Karpas-422 (cell line): ENCODE measurements at regions not wholly inside any gene's neighbourhood (a gene's known extent, or its start where the extent isn't known, plus 50 kb on each side); places are given as distances from the start of the nearest gene placed in this dataset.

ENCODE experiments used
- DNase-seq: peaks from one replicate; pipeline ENCODE4 v3.0.0-alpha.2; 2015
- H2AFZ ChIP-seq: fragments of 200-600 bp; sonication (generic); 2 replicates; pipeline ENCODE4 v1.6.1; 2014; ENCODE audit warnings: antibody characterized with exemption, low read length, mixed read lengths
- H3K27ac ChIP-seq: fragments of 200-600 bp; sonication (generic); 2 replicates; pipeline ENCODE4 v1.5.1; 2014; ENCODE audit warnings: mild to moderate bottlenecking, low read length, moderate library complexity
- H3K27me3 ChIP-seq: fragments of 200-600 bp; sonication (generic); 2 replicates; pipeline ENCODE4 v1.6.1; 2014; ENCODE audit warnings: low read length, mixed read lengths
- H3K36me3 ChIP-seq: fragments of 200-600 bp; sonication (generic); 2 replicates; pipeline ENCODE4 v1.6.1; 2014; ENCODE audit warnings: low read length, mixed read lengths; ENCODE audit not compliant: insufficient read depth
- H3K4me1 ChIP-seq: fragments of 200-600 bp; sonication (generic); 2 replicates; pipeline ENCODE4 v1.6.1; 2014; ENCODE audit warnings: mild to moderate bottlenecking, low read length, mixed read lengths
- H3K4me2 ChIP-seq: fragments of 200-600 bp; sonication (generic); 2 replicates; pipeline ENCODE4 v1.6.1; 2014; ENCODE audit warnings: low read length, low read depth, mild to moderate bottlenecking; ENCODE audit not compliant: poor library complexity, severe bottlenecking
- H3K4me3 ChIP-seq: fragments of 200-600 bp; sonication (generic); 2 replicates; pipeline ENCODE4 v1.5.1; 2014; ENCODE audit warnings: mild to moderate bottlenecking, antibody characterized with exemption, low read length, mixed read lengths
- H3K79me2 ChIP-seq: fragments of 200-600 bp; sonication (generic); 2 replicates; pipeline ENCODE4 v1.6.1; 2014; ENCODE audit warnings: mild to moderate bottlenecking, low read length, mixed read lengths
- H3K9ac ChIP-seq: fragments of 200-600 bp; sonication (generic); 2 replicates; pipeline ENCODE4 v1.6.0; 2014; ENCODE audit warnings: low read length
- H3K9me2 ChIP-seq: fragments of 200-600 bp; sonication (generic), shearing (Covaris generic); replicated peaks from 2 replicates; pipeline ENCODE4 v1.6.0; 2014; ENCODE audit warnings: mild to moderate bottlenecking, low read length, moderate library complexity; ENCODE audit not compliant: insufficient read depth
- H3K9me3 ChIP-seq: fragments of 300-700, 200-600 bp; sonication (generic); 2 replicates; pipeline ENCODE4 v1.6.1; 2014; ENCODE audit warnings: low read length, mixed read lengths
- H4K20me1 ChIP-seq: fragments of 200-600 bp; sonication (generic); 2 replicates; pipeline ENCODE4 v1.6.1; 2014; ENCODE audit warnings: mild to moderate bottlenecking, antibody characterized with exemption, low read length, low read depth; ENCODE audit not compliant: insufficient read depth

GRCh38 chr5:56449071-56449640, 216.0 kb upstream of the ANKRD55 start:
- Histone ChIP-seq H3K9ac (no peak overlapping the region), H3K4me2 (no peak overlapping the region), H2AFZ (no peak overlapping the region), H3K27me3 (no peaks in the 10 kb centered on the region), H3K4me1 (peaks cover 40% of the 10 kb centered on the region), H3K9me3 (no peaks in the 10 kb centered on the region), H4K20me1 (no peaks in the 10 kb centered on the region), H3K79me2 (no peaks in the 10 kb centered on the region), H3K4me3 (no peak overlapping the region), H3K36me3 (no peaks in the 10 kb centered on the region), H3K9me2 (no peaks in the 10 kb centered on the region), H3K27ac (no peak overlapping the region)
- no peak for DNase-seq

- Histone ChIP-seq H3K27me3 (no peaks in the 10 kb centered on the region), H3K4me2 (peak overlapping the region; percentile 16), H3K4me1 (peaks cover 40% of the 10 kb centered on the region), H3K9me3 (no peaks in the 10 kb centered on the region), H3K27ac (no peak overlapping the region), H3K9me2 (no peaks in the 10 kb centered on the region), H3K36me3 (no peaks in the 10 kb centered on the region), H2AFZ (no peak overlapping the region), H4K20me1 (no peaks in the 10 kb centered on the region), H3K9ac (no peak overlapping the region), H3K79me2 (no peaks in the 10 kb centered on the region), H3K4me3 (no peak overlapping the region)
- no peak for DNase-seq
Measured at GRCh38 chr5:56447656-56448055, 214.5 kb upstream of the ANKRD55 start.

- H2AFZ ChIP-seq, result no peak overlapping the region
- no peak overlapping the region for H3K4me2 ChIP-seq
- peaks cover 40% of the 10 kb centered on the region for H3K4me1 ChIP-seq
- no peak overlapping the region for H3K27ac ChIP-seq
- no peak overlapping the region for H3K9ac ChIP-seq
- H3K9me2 ChIP-seq, result no peaks in the 10 kb centered on the region
- H3K27me3 ChIP-seq, result no peaks in the 10 kb centered on the region
- H4K20me1 ChIP-seq, result no peaks in the 10 kb centered on the region
- DNase-seq, result no peak
- H3K9me3 ChIP-seq, result no peaks in the 10 kb centered on the region
- no peaks in the 10 kb centered on the region for H3K79me2 ChIP-seq
- no peak overlapping the region for H3K4me3 ChIP-seq
- no peaks in the 10 kb centered on the region for H3K36me3 ChIP-seq
Measured at GRCh38 chr5:56447232-56447631, 214.1 kb upstream of the ANKRD55 start.

DNA sequence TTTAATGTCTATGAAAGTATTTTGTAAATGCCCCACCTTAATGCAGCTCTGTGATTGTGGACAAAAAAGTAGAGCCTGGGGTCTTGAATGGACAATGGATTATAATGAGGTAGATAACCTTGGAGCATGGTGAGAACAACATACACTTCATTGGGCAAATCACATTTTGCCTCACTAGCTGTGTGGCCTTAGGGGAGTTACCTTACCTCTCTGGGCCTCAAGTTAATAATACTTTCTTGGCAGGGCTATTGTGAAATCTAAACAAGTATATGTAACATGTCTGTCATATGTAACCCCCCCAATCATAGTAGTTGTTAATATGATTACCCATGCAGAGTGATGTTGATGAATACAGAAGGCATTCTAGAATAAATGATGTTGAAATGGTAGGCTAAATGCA, 213.6 kb upstream of the ANKRD55 start:
- H4K20me1 ChIP-seq, result no peaks in the 10 kb centered on the region
- H3K9me3 ChIP-seq, result no peaks in the 10 kb centered on the region
- H3K27ac ChIP-seq, result no peak overlapping the region
- no peaks in the 10 kb centered on the region for H3K9me2 ChIP-seq
- peaks cover 40% of the 10 kb centered on the region for H3K4me1 ChIP-seq
- DNase-seq, result no peak
- H3K4me2 ChIP-seq, result no peak overlapping the region
- H3K9ac ChIP-seq, result no peak overlapping the region
- H2AFZ ChIP-seq, result no peak overlapping the region
- H3K36me3 ChIP-seq, result no peaks in the 10 kb centered on the region
- H3K79me2 ChIP-seq, result no peaks in the 10 kb centered on the region
- no peak overlapping the region for H3K4me3 ChIP-seq
- no peaks in the 10 kb centered on the region for H3K27me3 ChIP-seq

GRCh38 chr5:56443826-56444225, 210.7 kb upstream of the ANKRD55 start:
- no peaks in the 10 kb centered on the region for H3K79me2 ChIP-seq
- H3K9me3 ChIP-seq, result no peaks in the 10 kb centered on the region
- DNase-seq, result no peak
- no peak overlapping the region for H3K27ac ChIP-seq
- no peaks in the 10 kb centered on the region for H3K36me3 ChIP-seq
- H2AFZ ChIP-seq, result no peak overlapping the region
- no peaks in the 10 kb centered on the region for H3K27me3 ChIP-seq
- no peaks in the 10 kb centered on the region for H4K20me1 ChIP-seq
- H3K4me1 ChIP-seq, result peaks cover 17% of the 10 kb centered on the region
- H3K9me2 ChIP-seq, result no peaks in the 10 kb centered on the region
- no peak overlapping the region for H3K4me3 ChIP-seq
- H3K9ac ChIP-seq, result no peak overlapping the region
- no peak overlapping the region for H3K4me2 ChIP-seq

- no peak overlapping the region for H3K4me2 ChIP-seq
- H3K79me2 ChIP-seq, result no peaks in the 10 kb centered on the region
- no peaks in the 10 kb centered on the region for H3K9me3 ChIP-seq
- H3K9me2 ChIP-seq, result no peaks in the 10 kb centered on the region
- DNase-seq, result no peak
- no peak overlapping the region for H3K4me3 ChIP-seq
- H4K20me1 ChIP-seq, result no peaks in the 10 kb centered on the region
- H3K9ac ChIP-seq, result no peak overlapping the region
- H3K36me3 ChIP-seq, result no peaks in the 10 kb centered on the region
- H3K27ac ChIP-seq, result no peak overlapping the region
- H3K4me1 ChIP-seq, result no peaks in the 10 kb centered on the region
- no peaks in the 10 kb centered on the region for H3K27me3 ChIP-seq
- H2AFZ ChIP-seq, result no peak overlapping the region
Measured at GRCh38 chr5:56440871-56441740, 208.0 kb upstream of the ANKRD55 start.

- H3K36me3 ChIP-seq, result no peaks in the 10 kb centered on the region
- no peaks in the 10 kb centered on the region for H3K27me3 ChIP-seq
- H2AFZ ChIP-seq, result no peak overlapping the region
Measured at GRCh38 chr5:56434986-56435385, 201.9 kb upstream of the ANKRD55 start.

GRCh38 chr5:56433039-56433617, 200.0 kb upstream of the ANKRD55 start:
- H3K9me2 ChIP-seq, result no peaks in the 10 kb centered on the region
- DNase-seq, result no peak
- H3K4me2 ChIP-seq, result no peak overlapping the region

More at GRCh38 chr5:56434986-56435385, 201.9 kb upstream of the ANKRD55 start:
- no peak overlapping the region for H3K27ac ChIP-seq
- no peaks in the 10 kb centered on the region for H3K79me2 ChIP-seq
- no peak overlapping the region for H3K4me2 ChIP-seq
- no peaks in the 10 kb centered on the region for H4K20me1 ChIP-seq
- no peaks in the 10 kb centered on the region for H3K9me3 ChIP-seq
- no peak overlapping the region for H3K9ac ChIP-seq
- H3K4me3 ChIP-seq, result no peak overlapping the region
- no peaks in the 10 kb centered on the region for H3K4me1 ChIP-seq
- H3K9me2 ChIP-seq, result no peaks in the 10 kb centered on the region
- no peak for DNase-seq

More at GRCh38 chr5:56433039-56433617, 200.0 kb upstream of the ANKRD55 start:
- H3K36me3 ChIP-seq, result no peaks in the 10 kb centered on the region
- no peak overlapping the region for H3K27ac ChIP-seq
- no peaks in the 10 kb centered on the region for H3K27me3 ChIP-seq
- H3K4me3 ChIP-seq, result no peak overlapping the region
- H4K20me1 ChIP-seq, result no peaks in the 10 kb centered on the region
- no peaks in the 10 kb centered on the region for H3K4me1 ChIP-seq
- H3K79me2 ChIP-seq, result no peaks in the 10 kb centered on the region
- no peak overlapping the region for H2AFZ ChIP-seq
- H3K9ac ChIP-seq, result no peak overlapping the region
- H3K9me3 ChIP-seq, result no peaks in the 10 kb centered on the region
